Ascending aorta (tissue), 2 donors: ENCODE measurements at regions not wholly inside any gene's neighbourhood (a gene's known extent, or its start where the extent isn't known, plus 50 kb on each side); places are given as distances from the start of the nearest gene placed in this dataset.

Experiments used
- DNase-seq, 2 donors: peaks; one replicate each; pipeline ENCODE4 v3.0.0-alpha.2; 2019; ENCODE audit warnings: low spot score in 2 of 2
- H3K27ac ChIP-seq, 2 donors: fragments of 200-600 bp; sonication (generic); one replicate each; pipeline ENCODE4 v1.5.1; 2016 to 2017; ENCODE audit warnings: mild to moderate bottlenecking in 1 of 2
- H3K27me3 ChIP-seq: fragments of 200-600 bp; sonication (generic); one replicate; pipeline ENCODE4 v1.5.1; 2017
- H3K36me3 ChIP-seq, 2 donors: fragments of 200-600 bp; sonication (generic); one replicate each; pipeline ENCODE4 v1.5.1; 2016
- H3K4me1 ChIP-seq, 2 donors: fragments of 200-600 bp; sonication (generic); one replicate each; pipeline ENCODE4 v1.5.1; 2016 to 2017; ENCODE audit warnings: mild to moderate bottlenecking in 1 of 2
- H3K4me3 ChIP-seq, 2 donors: fragments of 200-600 bp; sonication (generic); one replicate each; pipeline ENCODE4 v1.5.1; 2016 to 2017; ENCODE audit warnings: mild to moderate bottlenecking in 1 of 2
- H3K9me3 ChIP-seq, 2 donors: fragments of 200-600 bp; sonication (generic); one replicate each; pipeline ENCODE4 v1.5.1; 2016
- CTCF ChIP-seq, 3 experiments: fragments of 200-600 bp in 2 of 3; fragments of 450-650 bp in 1 of 3; sonication (generic) in 2 of 3; IDR thresholded peaks; one replicate each; pipeline ENCODE4 v1.5.1; 2016 to 2019; ENCODE audit warnings: antibody characterized with exemption in 3 of 3, mild to moderate bottlenecking in 1 of 3, moderate library complexity in 1 of 3
- intact Hi-C: fragments of 100-400 bp; cut with DNase I; formaldehyde crosslinking; loops from one replicate; pipeline ENCODE4 v1.15.1; 2023

GRCh38 chr4:138647433-138647832 lies 368.1 kb upstream of the NOCT start:
- no peak for TF ChIP-seq CTCF (IDR thresholded peaks at IDR 0.05)
- H3K36me3 ChIP-seq: no peaks in the 10 kb centered on the region
- H3K27me3 ChIP-seq: no peaks in the 10 kb centered on the region
- no peak overlapping the region for H3K4me3 ChIP-seq
- DNase-seq: no peak
- intact Hi-C loops: no loop called here
- no peaks in the 10 kb centered on the region for H3K9me3 ChIP-seq
- H3K27ac ChIP-seq: no peak overlapping the region
- H3K4me1 ChIP-seq: no peaks in the 10 kb centered on the region

DNA sequence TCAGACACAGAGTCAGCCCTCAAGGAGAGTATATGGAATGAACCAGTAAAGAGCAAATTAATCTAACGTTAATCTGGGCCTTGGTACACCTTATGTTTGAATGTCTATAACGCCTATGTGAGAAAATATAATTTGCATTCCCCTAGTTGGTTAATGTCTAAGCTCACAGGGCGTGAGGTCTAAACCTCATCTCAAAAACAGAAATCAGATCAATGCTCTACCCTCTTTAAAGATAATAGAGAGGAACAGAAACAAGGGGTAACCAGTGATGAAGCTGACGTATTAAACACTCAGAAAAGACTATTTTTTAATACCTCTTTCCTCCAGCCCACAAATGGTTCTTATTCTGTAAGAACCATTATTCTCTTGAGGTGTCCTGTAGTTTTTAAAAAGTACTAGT lies 369.2 kb upstream of the NOCT start:
- no peaks in the 10 kb centered on the region for H3K36me3 ChIP-seq

GRCh38 chr4:138645289-138645688 lies 370.3 kb upstream of the NOCT start:
- H3K4me1 ChIP-seq: no peaks in the 10 kb centered on the region
- no peak for DNase-seq
- H3K27ac ChIP-seq: no peak overlapping the region
- no peaks in the 10 kb centered on the region for H3K9me3 ChIP-seq
- no peaks in the 10 kb centered on the region for H3K36me3 ChIP-seq
- no peaks in the 10 kb centered on the region for H3K27me3 ChIP-seq
- intact Hi-C loops: no loop called here
- H3K4me3 ChIP-seq: no peak overlapping the region
- TF ChIP-seq CTCF (IDR thresholded peaks at IDR 0.05): no peak

More for the DNA sequence above, 369.2 kb upstream of the NOCT start:
- H3K4me3 ChIP-seq: no peak overlapping the region
- H3K27me3 ChIP-seq: no peaks in the 10 kb centered on the region
- no peaks in the 10 kb centered on the region for H3K9me3 ChIP-seq
- H3K4me1 ChIP-seq: no peaks in the 10 kb centered on the region
- no peak for TF ChIP-seq CTCF (IDR thresholded peaks at IDR 0.05)
- no peak overlapping the region for H3K27ac ChIP-seq
- intact Hi-C loops: no loop called here
- no peak for DNase-seq

DNA sequence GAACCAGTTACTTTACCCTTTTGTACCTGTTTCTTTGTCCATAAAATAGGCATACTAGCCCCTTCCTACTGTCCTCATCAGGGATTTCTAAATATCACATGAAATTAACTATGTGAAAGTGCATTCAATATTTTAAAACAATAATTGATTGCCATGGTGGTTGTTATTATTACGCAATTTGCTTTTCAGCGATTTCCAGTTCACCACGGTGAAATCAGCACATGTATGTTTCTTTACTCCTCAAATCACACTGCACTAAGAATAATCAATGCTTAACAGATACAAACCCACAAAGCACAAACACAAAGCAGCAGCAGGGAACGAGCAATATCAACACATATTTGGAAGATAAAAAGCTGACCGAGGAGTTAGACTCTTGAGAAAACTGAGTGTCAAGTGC lies 371.3 kb upstream of the NOCT start:
- Histone ChIP-seq H3K9me3 (no peaks in the 10 kb centered on the region), H3K27ac (no peak overlapping the region), H3K4me3 (no peak overlapping the region), H3K27me3 (no peaks in the 10 kb centered on the region), H3K4me1 (no peaks in the 10 kb centered on the region), H3K36me3 (no peaks in the 10 kb centered on the region)
- DNase-seq: no peak
- intact Hi-C loops: no loop called here
- no peak for TF ChIP-seq CTCF (IDR thresholded peaks at IDR 0.05)

GRCh38 chr4:138643827-138644226 lies 371.8 kb upstream of the NOCT start:
- no peak for DNase-seq
- no peaks in the 10 kb centered on the region for H3K4me1 ChIP-seq
- H3K27me3 ChIP-seq: no peaks in the 10 kb centered on the region
- H3K27ac ChIP-seq: no peak overlapping the region
- no peaks in the 10 kb centered on the region for H3K36me3 ChIP-seq
- TF ChIP-seq CTCF (IDR thresholded peaks at IDR 0.05): no peak
- H3K9me3 ChIP-seq: no peaks in the 10 kb centered on the region
- H3K4me3 ChIP-seq: no peak overlapping the region
- intact Hi-C loops: no loop called here

DNA sequence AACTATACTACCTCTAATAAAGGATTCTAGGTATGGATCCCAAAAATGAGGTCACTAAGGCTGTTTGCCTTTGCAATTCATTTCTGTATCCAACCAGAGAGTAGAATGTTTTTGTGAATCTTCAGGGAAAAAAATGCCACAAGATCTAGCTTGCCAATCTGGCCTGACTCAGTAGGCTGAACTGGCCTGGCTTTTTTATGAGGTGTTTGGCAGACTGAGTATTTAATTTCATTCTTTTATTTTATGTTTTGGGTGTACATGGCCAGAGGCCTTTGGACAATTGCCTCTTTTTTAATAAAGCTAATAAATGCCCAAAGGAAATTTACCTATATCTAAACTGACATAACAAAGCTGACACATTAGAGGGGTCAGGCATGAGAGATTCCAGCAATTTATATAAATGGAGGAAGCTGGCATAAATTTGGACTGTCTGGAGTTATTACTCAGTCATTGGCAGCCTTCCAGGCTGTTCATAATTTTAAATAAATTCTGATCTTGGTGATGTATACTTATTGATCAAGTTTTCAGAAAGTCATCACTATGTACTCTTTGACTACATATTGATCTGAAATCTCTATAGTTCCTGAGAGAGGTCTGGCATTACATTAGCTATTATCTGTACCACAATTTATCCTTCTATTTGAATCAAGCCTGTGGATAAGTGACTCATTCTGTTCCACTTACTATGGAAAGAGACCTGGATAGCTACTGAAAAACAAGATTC lies 376.4 kb upstream of the NOCT start:
- no peaks in the 10 kb centered on the region for H3K27me3 ChIP-seq
- no peak for DNase-seq
- H3K27ac ChIP-seq: no peak overlapping the region
- no peaks in the 10 kb centered on the region for H3K36me3 ChIP-seq
- no peak for TF ChIP-seq CTCF (IDR thresholded peaks at IDR 0.05)
- intact Hi-C loops: no loop called here
- no peaks in the 10 kb centered on the region for H3K9me3 ChIP-seq
- H3K4me3 ChIP-seq: no peak overlapping the region
- no peaks in the 10 kb centered on the region for H3K4me1 ChIP-seq
